ENCODE measurements at regions not wholly inside any gene's neighbourhood (a gene's known extent, or its start where the extent isn't known, plus 50 kb on each side); places are given as distances from the start of the nearest gene placed in this dataset.
"Not testable (repeated sequence)": the region's sequence is repeated elsewhere in the genome, so short reads cannot be mapped to it uniquely, and the experiment has no call there.

GRCh38 chr10:28354511-28354910 is 51.6 kb upstream of the MPP7 start:
- DNase-seq, result no peak

DNA sequence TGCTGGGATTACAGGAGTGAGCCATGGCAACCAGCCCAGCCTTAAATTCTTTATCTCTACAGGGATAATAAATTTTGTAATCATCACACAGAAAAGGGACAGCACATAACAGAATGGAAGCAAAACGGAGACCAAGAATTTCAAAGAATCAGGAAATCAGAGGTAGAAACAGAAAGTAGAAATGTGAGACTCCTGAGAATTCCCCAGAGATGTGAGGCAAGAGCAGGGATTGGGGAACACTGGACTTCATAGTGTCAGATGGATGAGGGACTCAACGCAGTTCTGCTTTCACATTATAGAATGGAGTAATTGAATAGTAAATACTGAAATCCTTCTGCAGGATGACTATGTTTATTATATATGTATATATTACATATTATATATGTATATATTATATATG is 52.5 kb upstream of the MPP7 start:
- no peak for DNase-seq

GRCh38 chr10:28359334-28359733 is 56.5 kb upstream of the MPP7 start:
- DNase-seq, result no peak

DNA sequence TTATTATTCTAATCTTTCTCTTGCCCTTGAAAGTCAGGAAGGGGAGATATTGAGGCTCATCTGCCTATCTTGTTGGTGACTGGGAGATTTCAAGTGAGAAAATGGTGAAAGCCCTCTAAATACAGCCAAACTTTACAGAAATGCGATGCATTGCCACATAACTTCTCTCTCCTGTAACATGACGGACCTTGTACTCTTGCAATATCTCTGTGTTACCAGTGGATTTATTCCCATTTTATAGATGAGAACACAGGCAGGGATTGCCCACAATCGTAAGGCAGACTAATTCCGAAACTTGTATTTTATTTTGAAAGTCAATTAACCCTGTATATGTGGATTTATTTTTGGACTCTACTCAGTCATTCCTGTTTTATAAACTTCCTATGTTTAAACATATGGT is 57.3 kb upstream of the MPP7 start:
- DNase-seq, result no peak

DNA sequence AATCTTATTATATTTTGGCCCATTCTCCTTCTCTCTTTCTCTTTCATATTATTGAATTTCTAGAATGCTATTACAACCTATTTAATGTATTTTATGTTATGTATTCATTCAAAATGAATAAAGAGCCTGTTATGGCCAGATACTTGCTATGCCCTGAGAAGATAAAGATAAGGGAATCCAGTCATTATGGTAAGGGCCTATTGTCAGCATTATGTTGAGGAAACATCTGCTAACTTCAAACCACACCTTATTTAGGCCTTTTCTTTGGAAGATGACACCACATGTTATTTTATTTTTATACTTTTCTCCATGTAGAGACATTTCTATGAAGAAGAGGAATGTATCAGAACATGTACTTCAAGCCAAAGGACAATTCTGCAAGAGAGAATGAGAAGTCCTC is 60.5 kb upstream of the MPP7 start:
- no peak for DNase-seq

DNA sequence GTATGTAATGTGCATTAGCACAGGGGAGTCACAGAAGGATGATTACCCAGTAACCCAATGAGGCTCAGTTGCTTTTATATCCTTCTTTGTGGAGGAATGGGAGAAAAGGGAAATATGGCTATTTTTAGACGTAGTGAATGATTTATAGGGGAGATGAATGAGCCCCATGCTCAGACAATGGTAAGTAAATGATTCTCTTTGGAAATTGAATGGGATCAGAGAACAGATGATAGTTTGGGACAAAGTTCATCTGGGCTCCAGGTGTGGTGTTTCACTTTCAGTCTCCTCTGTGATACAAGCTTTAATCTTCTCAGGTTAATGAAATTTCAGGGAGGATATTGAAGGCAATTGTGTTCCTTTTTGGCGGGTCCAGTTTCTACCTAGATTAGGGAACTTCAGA is 63.0 kb upstream of the MPP7 start:
- DNase-seq, result no peak

DNA sequence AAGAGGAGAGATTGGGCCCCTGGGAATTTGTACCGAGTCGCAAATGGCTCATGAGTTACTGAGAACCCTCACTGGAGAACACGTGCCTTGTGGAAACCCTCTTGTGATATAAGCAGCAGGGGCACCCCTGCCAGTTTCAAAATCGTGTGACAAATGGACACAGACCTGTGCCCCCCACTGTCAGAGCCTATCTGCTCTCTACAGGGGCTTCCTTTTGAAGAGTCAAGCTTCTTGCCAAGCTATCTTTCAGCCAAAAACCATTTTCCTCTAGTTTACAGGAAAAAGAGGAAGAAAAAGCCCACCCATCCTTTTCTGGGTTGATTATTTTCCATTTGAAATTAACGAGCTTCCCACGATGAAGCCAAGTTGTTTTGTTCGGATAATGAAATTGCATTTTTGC is 64.1 kb upstream of the MPP7 start:
- DNase-seq, result peak in 1 of 14 donors; percentile 28

GRCh38 chr10:28367413-28367812 is 64.5 kb upstream of the MPP7 start:
- DNase-seq, result no peak

- peak in 3 of 14 donors; percentile 0 to 15 (median 3) for DNase-seq
Measured at GRCh38 chr10:28367929-28368484, 65.1 kb upstream of the MPP7 start.

GRCh38 chr10:28370107-28370835 is 67.4 kb upstream of the MPP7 start:
- peak in 2 of 14 donors; percentile 28 to 93 for DNase-seq

- not testable (repeated sequence) for DNase-seq
Measured at GRCh38 chr10:28371638-28372037, 68.8 kb upstream of the MPP7 start.

DNA sequence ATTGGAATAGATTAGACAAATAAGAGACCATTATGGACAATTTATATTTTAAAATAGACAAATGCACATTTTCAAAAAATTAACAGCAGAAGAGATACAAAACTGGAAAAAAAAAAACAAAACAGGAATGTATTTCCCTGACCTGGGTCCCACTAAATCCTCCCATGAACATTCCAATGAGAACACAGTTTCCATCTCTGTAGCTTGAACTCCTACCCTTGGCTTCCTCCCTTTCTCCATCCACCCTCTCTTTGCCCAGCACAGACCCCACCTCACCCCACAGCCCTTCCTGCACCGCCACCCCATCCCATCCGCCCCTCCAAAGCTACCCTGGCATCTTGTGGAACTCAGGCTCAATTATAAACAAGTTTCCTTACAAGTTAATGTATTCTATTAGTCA is 71.2 kb upstream of the MPP7 start:
- no peak for DNase-seq

DNA sequence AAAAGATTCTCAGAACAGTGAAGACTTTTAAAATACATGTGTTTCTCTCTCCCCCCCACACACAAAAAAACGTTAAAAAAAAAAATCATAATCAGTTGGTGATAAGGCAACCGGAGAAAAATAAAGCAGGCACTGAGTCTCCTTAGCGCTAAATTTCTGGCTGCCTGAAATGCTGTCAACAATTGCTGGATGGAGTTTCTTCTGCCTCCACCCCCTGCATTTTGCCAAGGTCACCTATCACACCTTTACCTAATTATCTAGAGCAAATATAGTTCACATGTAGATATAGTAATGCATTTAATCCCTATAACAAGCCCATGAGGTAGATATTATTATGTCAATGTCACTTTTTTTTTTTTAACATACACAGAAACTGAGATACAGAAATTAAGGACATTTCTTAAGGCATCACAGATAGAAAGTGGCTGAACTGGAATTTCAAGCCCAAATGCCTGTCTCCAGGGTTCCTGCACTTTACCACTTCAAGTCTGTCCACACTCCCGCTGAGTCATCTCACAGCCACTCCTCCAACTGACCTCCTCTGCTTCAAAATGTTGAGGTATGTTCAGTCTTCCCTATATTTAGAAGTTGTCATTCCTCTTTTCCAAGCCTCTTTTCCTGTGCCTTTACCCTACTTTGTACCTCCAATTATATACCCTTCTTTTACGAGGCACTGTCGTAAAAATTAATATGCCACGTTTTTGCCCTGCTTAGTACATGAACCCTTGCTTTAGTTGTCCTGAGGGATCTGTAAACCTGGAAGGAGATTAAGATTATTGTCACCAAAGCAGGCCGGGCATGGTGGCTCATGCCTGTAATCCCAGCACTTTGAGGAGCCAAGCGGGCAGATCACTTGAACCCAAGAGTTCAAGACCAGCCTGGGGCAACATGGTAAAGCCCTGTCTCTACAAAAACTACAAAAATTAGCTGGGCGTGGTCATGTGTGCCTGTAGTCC is 72.8 kb upstream of the MPP7 start:
- no peak for DNase-seq

GRCh38 chr10:28378986-28379585 is 76.2 kb upstream of the MPP7 start:
- DNase-seq, result peak in 1 of 14 donors; percentile 87

DNA sequence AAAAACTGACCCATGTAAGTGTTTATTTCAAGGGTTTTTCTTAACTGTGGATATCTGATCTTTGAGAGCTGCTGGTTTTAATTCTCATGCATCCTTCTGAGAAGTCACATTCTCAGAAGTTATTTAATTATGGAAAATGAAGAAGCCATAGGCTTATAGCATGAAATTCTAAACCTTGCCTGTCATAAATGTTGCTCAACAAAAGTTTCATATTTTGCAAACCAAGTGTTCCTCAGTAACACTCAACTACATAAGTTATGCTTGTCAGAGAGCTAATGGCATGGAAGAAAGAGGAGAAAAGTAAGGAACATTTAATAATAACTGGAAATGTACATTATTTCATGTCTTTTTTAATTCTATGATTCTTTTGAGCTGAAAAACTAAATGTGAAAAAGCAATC is 78.6 kb upstream of the MPP7 start:
- DNase-seq, result no peak

GRCh38 chr10:28381903-28382347 is 79.1 kb upstream of the MPP7 start:
- peak in 11 of 14 donors; percentile 12 to 70 (median 47) for DNase-seq

- no peak for DNase-seq
Measured at GRCh38 chr10:28382525-28383269, 79.8 kb upstream of the MPP7 start.

GRCh38 chr10:28384557-28384956 is 81.7 kb upstream of the MPP7 start:
- no peak for DNase-seq

GRCh38 chr10:28385748-28386502 is 83.1 kb upstream of the MPP7 start:
- no peak for DNase-seq

- DNase-seq, result no peak
Measured at GRCh38 chr10:28386503-28386868, 83.6 kb upstream of the MPP7 start.

DNA sequence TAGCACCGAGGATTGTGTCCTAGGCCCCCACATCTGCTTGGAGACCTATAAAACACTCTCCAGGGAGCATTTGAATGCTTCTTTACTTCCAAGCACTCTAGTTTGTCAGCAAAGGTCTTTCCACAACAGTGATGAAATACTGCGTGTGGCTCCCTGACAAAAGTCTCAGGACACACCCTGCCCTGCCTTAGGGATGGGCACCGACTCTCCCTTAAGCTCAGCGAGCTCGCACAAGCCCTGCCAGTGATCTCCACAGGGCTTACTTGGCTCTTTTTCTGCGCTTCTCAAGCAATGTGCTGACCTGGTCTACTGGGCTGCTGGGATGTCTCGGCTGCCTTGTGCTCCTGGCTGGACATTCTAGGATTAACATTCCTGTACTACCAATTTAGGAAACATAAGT is 84.3 kb upstream of the MPP7 start:
- no peak for DNase-seq

Measured in C1 segment of cervical spinal cord (tissue), 14 donors.